Activated T-helper 9 cell treated with anti-CD3 and anti-CD28 coated beads, Interleukin-2, amount 50 U/mL, for 16 hours (primary cell): ENCODE measurements at regions not wholly inside any gene's neighbourhood (a gene's known extent, or its start where the extent isn't known, plus 50 kb on each side); places are given as distances from the start of the nearest gene placed in this dataset.

ENCODE experiments used
- DNase-seq: peaks from one replicate; pipeline ENCODE4 v3.0.0-alpha.2; 2020; ENCODE audit warnings: low read depth

- DNase-seq = no peak
Measured at GRCh38 chr2:198219292-198219691, 414.9 kb downstream of the PLCL1 start.

GRCh38 chr2:198214114-198214596 is 409.8 kb downstream of the PLCL1 start:
- no peak for DNase-seq

GRCh38 chr2:198213253-198213652 is 408.9 kb downstream of the PLCL1 start:
- DNase-seq = no peak

GRCh38 chr2:198211706-198212105 is 407.3 kb downstream of the PLCL1 start:
- no peak for DNase-seq

GRCh38 chr2:198203336-198204069 is 399.1 kb downstream of the PLCL1 start:
- DNase-seq = no peak
